Caco-2 (cell line): ENCODE measurements at regions not wholly inside any gene's neighbourhood (a gene's known extent, or its start where the extent isn't known, plus 50 kb on each side); places are given as distances from the start of the nearest gene placed in this dataset.

ENCODE experiments used
- BruUV-seq: library from RNA; stranded (reverse); fragments of 400-500 nt; replicated peaks from 2 replicates; lab custom pipeline; 2021; lab: Mats Ljungman, UMichigan
- CTCF ChIA-PET: fragments of 300-600 bp; sonication (Branson Sonifier 250); formaldehyde crosslinking; loops from one replicate; lab custom pipeline; 2022; ENCODE audit warnings: antibody characterized with exemption; lab: Charles Lee
- POLR2A ChIA-PET: fragments of 300-600 bp; sonication (Branson Sonifier 250); formaldehyde crosslinking; loops from one replicate; lab custom pipeline; 2022; ENCODE audit warnings: antibody characterized with exemption; lab: Charles Lee
- DNase-seq, 2 experiments: peaks; one replicate each; pipeline versions ENCODE4 v3.0.0 to v3.0.0-alpha.2; 2020 to 2022
- H3K27me3 ChIP-seq: replicated peaks from 2 replicates; pipeline ENCODE4 v1.6.0; 2011; ENCODE audit warnings: low read length; ENCODE audit not compliant: control insufficient read depth, insufficient read depth
- H3K36me3 ChIP-seq: 2 replicates; pipeline ENCODE4 v1.5.1; 2011; ENCODE audit warnings: low read length; ENCODE audit not compliant: control insufficient read depth, insufficient read depth
- H3K4me1 ChIP-seq: fragments of 250-450 bp; sonication (Bioruptor Pico); 2 replicates; pipeline ENCODE4 v1.5.1; 2020; ENCODE audit warnings: mild to moderate bottlenecking
- H3K4me3 ChIP-seq: 2 replicates; pipeline ENCODE4 v1.5.1; 2011; ENCODE audit warnings: low read depth, mild to moderate bottlenecking, control low read depth, low read length
- H3K9me3 ChIP-seq: fragments of 250-450 bp; sonication (Bioruptor Pico); 2 replicates; pipeline ENCODE4 v1.5.1; 2020; ENCODE audit warnings: mild to moderate bottlenecking, moderate library complexity
- H3K27ac Mint-ChIP-seq: one replicate; pipeline ENCODE4 v1.8.0; 2022; ENCODE audit warnings: mixed read lengths; ENCODE audit not compliant: unreplicated experiment
- H3K27me3 Mint-ChIP-seq: one replicate; pipeline ENCODE4 v1.8.0; 2022; ENCODE audit warnings: mixed read lengths; ENCODE audit not compliant: insufficient read depth, unreplicated experiment
- H3K36me3 Mint-ChIP-seq: one replicate; pipeline ENCODE4 v1.8.0; 2022; ENCODE audit warnings: mild to moderate bottlenecking, mixed read lengths; ENCODE audit not compliant: insufficient read depth, unreplicated experiment
- H3K4me1 Mint-ChIP-seq: one replicate; pipeline ENCODE4 v1.8.0; 2022; ENCODE audit warnings: low read depth, mixed read lengths; ENCODE audit not compliant: unreplicated experiment
- H3K4me3 Mint-ChIP-seq: one replicate; pipeline ENCODE4 v1.8.0; 2022; ENCODE audit warnings: mild to moderate bottlenecking, moderate library complexity, mixed read lengths; ENCODE audit not compliant: unreplicated experiment
- H3K9me3 Mint-ChIP-seq: one replicate; pipeline ENCODE4 v1.8.0; 2022; ENCODE audit warnings: mixed read lengths; ENCODE audit not compliant: unreplicated experiment
- CTCF ChIP-seq, 2 experiments: fragments of 200-600 bp in 1 of 2; IDR thresholded peaks; 1 replicate in 1 of 2; 2 replicates in 1 of 2; pipeline versions ENCODE4 v1.5.1 to v1.8.0; 2011 to 2022; ENCODE audit warnings: antibody characterized with exemption in 1 of 2, control low read depth in 1 of 2, inconsistent platforms in 1 of 2, low read depth in 1 of 2, low read length in 1 of 2, mild to moderate bottlenecking in 1 of 2, moderate library complexity in 1 of 2; ENCODE audit not compliant: insufficient read depth in 1 of 2, severe bottlenecking in 1 of 2, unreplicated experiment in 1 of 2
- intact Hi-C: fragments of 100-400 bp; cut with micrococcal nuclease; formaldehyde crosslinking; loops from one replicate; pipeline ENCODE4 v1.10.0; 2022; ENCODE audit not compliant: unreplicated experiment

- H3K4me3 ChIP-seq, result no peak overlapping the region
- ChIA-PET CTCF (no interaction called here), POLR2A (no interaction called here)
- TF ChIP-seq CTCF (IDR thresholded peaks at IDR 0.05; ENCODE audit: insufficient read depth in 1 of 2, low read depth in 1 of 2, low read length in 1 of 2, severe bottlenecking in 1 of 2, unreplicated experiment in 1 of 2), result no peak
- no peaks in the 10 kb centered on the region for H3K27me3 ChIP-seq
- Mint-ChIP-seq H3K4me3 (no peak overlapping the region), H3K4me1 (no peaks in the 10 kb centered on the region), H3K9me3 (peaks cover 10% of the 10 kb centered on the region), H3K27me3 (peaks cover 2% of the 10 kb centered on the region), H3K27ac (no peak overlapping the region), H3K36me3 (no peaks in the 10 kb centered on the region)
- H3K36me3 ChIP-seq, result no peaks in the 10 kb centered on the region
- BruUV-seq, result no TSS peak
- no peaks in the 10 kb centered on the region for H3K4me1 ChIP-seq
- DNase-seq, result no peak
- intact Hi-C loops, result no loop called here
- H3K9me3 ChIP-seq, result peaks cover 12% of the 10 kb centered on the region; the same call in 1 of the 2 replicates
Measured at GRCh38 chr22:27697888-27698287, 103.7 kb downstream of the MN1 start.
